ENCODE measurements at regions not wholly inside any gene's neighbourhood (a gene's known extent, or its start where the extent isn't known, plus 50 kb on each side); places are given as distances from the start of the nearest gene placed in this dataset.

- TF ChIP-seq CTCF (conservative IDR thresholded peaks at IDR 0.05) (no peak), EZH2 (IDR thresholded peaks at IDR 0.05; ENCODE audit: low read depth) (no peak)
Observed at GRCh38 chr10:111785921-111786320, 397.6 kb downstream of the GPAM start.
